CD14-positive monocyte (primary cell): ENCODE measurements at regions not wholly inside any gene's neighbourhood (a gene's known extent, or its start where the extent isn't known, plus 50 kb on each side); places are given as distances from the start of the nearest gene placed in this dataset.

Source experiments
- DNase-seq, 3 donors: peaks; one replicate each; pipeline ENCODE4 v3.0.0-alpha.2; 2011 to 2022
- H2AFZ ChIP-seq: 2 replicates; pipeline ENCODE4 v1.6.0; 2012; ENCODE audit warnings: mild to moderate bottlenecking, low read depth, low read length, inconsistent platforms; ENCODE audit not compliant: insufficient read depth, poor library complexity, severe bottlenecking
- H3K27ac ChIP-seq, 2 donors: 1 replicate in 1 of 2; 2 replicates in 1 of 2; pipeline ENCODE4 v1.5.1; 2012 to 2013; ENCODE audit warnings: low read length in 2 of 2, control low read depth in 1 of 2, inconsistent platforms in 1 of 2, low read depth in 1 of 2, mild to moderate bottlenecking in 1 of 2
- H3K27me3 ChIP-seq, 2 donors: one replicate each; pipeline versions ENCODE4 v1.6.0 to v1.6.1; 2011 to 2013; ENCODE audit warnings: low read length in 2 of 2; ENCODE audit not compliant: control insufficient read depth in 2 of 2, insufficient read depth in 2 of 2
- H3K36me3 ChIP-seq, 2 donors: replicated peaks in 1 of 2; 1 replicate in 1 of 2; 2 replicates in 1 of 2; pipeline versions ENCODE4 v1.5.1 to v1.6.1; 2012 to 2013; ENCODE audit warnings: low read length in 2 of 2, control low read depth in 1 of 2, inconsistent platforms in 1 of 2, mild to moderate bottlenecking in 1 of 2; ENCODE audit not compliant: insufficient read depth in 2 of 2, control insufficient read depth in 1 of 2
- H3K4me1 ChIP-seq, 2 donors: 1 replicate in 1 of 2; 2 replicates in 1 of 2; pipeline versions ENCODE4 v1.5.1 to v1.6.1; 2012 to 2013; ENCODE audit warnings: low read length in 2 of 2, control low read depth in 1 of 2, inconsistent platforms in 1 of 2, mild to moderate bottlenecking in 1 of 2, moderate library complexity in 1 of 2; ENCODE audit not compliant: insufficient read depth in 2 of 2, control insufficient read depth in 1 of 2
- H3K4me2 ChIP-seq: replicated peaks from 2 replicates; pipeline ENCODE3; 2012; ENCODE audit warnings: low read length, moderate library complexity, mild to moderate bottlenecking; ENCODE audit not compliant: poor library complexity, severe bottlenecking; ENCODE audit errors: extremely low read depth
- H3K4me3 ChIP-seq, 3 experiments: fragments of 200-600 bp in 1 of 3; sonication (generic) in 1 of 3; replicated peaks in 1 of 3; 1 replicate in 2 of 3; 2 replicates in 1 of 3; pipeline ENCODE4 v1.5.1; 2011 to 2013; ENCODE audit warnings: low read length in 3 of 3, mild to moderate bottlenecking in 3 of 3, control low read depth in 2 of 3, low read depth in 2 of 3, inconsistent platforms in 1 of 3, moderate library complexity in 1 of 3
- H3K79me2 ChIP-seq: 2 replicates; pipeline ENCODE4 v1.6.0; 2012; ENCODE audit warnings: mild to moderate bottlenecking, control low read depth, inconsistent platforms, low read length, moderate library complexity; ENCODE audit not compliant: insufficient read depth
- H3K9ac ChIP-seq: 2 replicates; pipeline ENCODE4 v1.6.0; 2017; ENCODE audit warnings: low read length, mild to moderate bottlenecking; ENCODE audit not compliant: insufficient read depth, poor library complexity, severe bottlenecking
- H3K9me3 ChIP-seq, 2 donors: replicated peaks in 1 of 2; 1 replicate in 1 of 2; 2 replicates in 1 of 2; pipeline versions ENCODE4 v1.5.1 to v1.6.1; 2012 to 2013; ENCODE audit warnings: low read length in 2 of 2, control low read depth in 1 of 2; ENCODE audit not compliant: control insufficient read depth in 1 of 2, insufficient read depth in 1 of 2
- H4K20me1 ChIP-seq: 2 replicates; pipeline ENCODE4 v1.6.0; 2012; ENCODE audit warnings: mild to moderate bottlenecking, low read length, control low read depth, moderate library complexity; ENCODE audit not compliant: insufficient read depth
- H3K27ac Mint-ChIP-seq, 7 donors: one replicate each; pipeline ENCODE4 v1.8.0; 2020; ENCODE audit warnings: mild to moderate bottlenecking in 7 of 7, mixed read lengths in 7 of 7, moderate library complexity in 6 of 7, inconsistent platforms in 2 of 7
- H3K27me3 Mint-ChIP-seq, 3 donors: one replicate each; pipeline ENCODE4 v1.8.0; 2021 to 2022; ENCODE audit warnings: low read depth in 3 of 3, mild to moderate bottlenecking in 3 of 3, mixed read lengths in 3 of 3, moderate library complexity in 3 of 3, inconsistent platforms in 1 of 3
- H3K36me3 Mint-ChIP-seq, 2 donors: one replicate each; pipeline ENCODE4 v1.8.0; 2020; ENCODE audit warnings: mixed read lengths in 2 of 2, inconsistent platforms in 1 of 2, mild to moderate bottlenecking in 1 of 2
- H3K4me1 Mint-ChIP-seq: one replicate; pipeline ENCODE4 v1.8.0; 2020; ENCODE audit warnings: mild to moderate bottlenecking, mixed read lengths
- H3K4me3 Mint-ChIP-seq, 2 donors: one replicate each; pipeline ENCODE4 v1.8.0; 2020; ENCODE audit warnings: mild to moderate bottlenecking in 2 of 2, mixed read lengths in 2 of 2, moderate library complexity in 1 of 2
- H3K9me3 Mint-ChIP-seq, 7 donors: one replicate each; pipeline ENCODE4 v1.8.0; 2020 to 2022; ENCODE audit warnings: mixed read lengths in 7 of 7, mild to moderate bottlenecking in 6 of 7, moderate library complexity in 6 of 7, inconsistent platforms in 2 of 7
- CTCF ChIP-seq: fragments of 200-600 bp; IDR thresholded peaks from one replicate; pipeline ENCODE4 v1.8.0; 2022; ENCODE audit warnings: antibody characterized with exemption, mild to moderate bottlenecking
- WGBS: methylation state at CpG from one replicate; pipeline ENCODE4 v1.1.5; 2013; ENCODE audit warnings: missing lambda C conversion rate; ENCODE audit not compliant: insufficient coverage; 5-methylcytosine and 5-hydroxymethylcytosine counted together
- intact Hi-C, 2 donors: fragments of 100-400 bp; cut with micrococcal nuclease; formaldehyde crosslinking; loops; one replicate each; pipeline versions ENCODE4 v1.15.0 to v1.15.1; 2023

GRCh38 chr7:96400001-96400400 is 78.1 kb upstream of the SLC25A13 start:
- intact Hi-C loops: no loop called here
- Histone ChIP-seq H3K4me2 (no peak overlapping the region), H4K20me1 (no peaks in the 10 kb centered on the region), H3K9ac (no peak overlapping the region), H3K27ac (no peak overlapping the region), H2AFZ (no peak overlapping the region), H3K4me1 (no peaks in the 10 kb centered on the region), H3K4me3 (no peak overlapping the region), H3K27me3 (no peaks in the 10 kb centered on the region), H3K9me3 (no peaks in the 10 kb centered on the region), H3K36me3 (no peaks in the 10 kb centered on the region), H3K79me2 (no peaks in the 10 kb centered on the region)
- no peak for DNase-seq
- Mint-ChIP-seq H3K9me3 (peaks cover 0 to 10% (median 3%) of the 10 kb centered on the region in 7 donors), H3K27me3 (peaks cover 0 to 4% (median 1%) of the 10 kb centered on the region in 3 donors), H3K4me1 (peaks cover 2% of the 10 kb centered on the region), H3K36me3 (no peaks in the 10 kb centered on the region), H3K27ac (no peak overlapping the region), H3K4me3 (no peak overlapping the region)
- no peak for TF ChIP-seq CTCF
- no CpG with 5 or more reads among the region's 1 CpG for WGBS

GRCh38 chr7:96397936-96398598 is 76.2 kb upstream of the SLC25A13 start:
- H3K4me1 ChIP-seq: no peaks in the 10 kb centered on the region
- intact Hi-C loops: no loop called here
- H3K9me3 ChIP-seq: no peaks in the 10 kb centered on the region
- no peak for TF ChIP-seq CTCF
- no peaks in the 10 kb centered on the region for H3K36me3 Mint-ChIP-seq
- no peaks in the 10 kb centered on the region for H3K36me3 ChIP-seq
- DNase-seq: no peak
- no peak overlapping the region for H3K27ac ChIP-seq
- H3K27me3 Mint-ChIP-seq: peaks cover 0 to 4% (median 2%) of the 10 kb centered on the region in 3 donors
- H3K4me1 Mint-ChIP-seq: peaks cover 2% of the 10 kb centered on the region
- H3K4me3 Mint-ChIP-seq: no peak overlapping the region
- H3K9me3 Mint-ChIP-seq: peaks cover 2 to 11% (median 4%) of the 10 kb centered on the region in 7 donors
- no peaks in the 10 kb centered on the region for H4K20me1 ChIP-seq
- no peak overlapping the region for H2AFZ ChIP-seq
- H3K79me2 ChIP-seq: no peaks in the 10 kb centered on the region
- H3K27ac Mint-ChIP-seq: no peak overlapping the region
- H3K9ac ChIP-seq: no peak overlapping the region
- no peak overlapping the region for H3K4me2 ChIP-seq
- no peak overlapping the region for H3K4me3 ChIP-seq
- H3K27me3 ChIP-seq: no peaks in the 10 kb centered on the region
- WGBS: no CpG with 5 or more reads among the region's 8 CpGs
